IPS DF 6.9 (cell line): ENCODE measurements at regions not wholly inside any gene's neighbourhood (a gene's known extent, or its start where the extent isn't known, plus 50 kb on each side); places are given as distances from the start of the nearest gene placed in this dataset.
"Not testable (repeated sequence)": the region's sequence is repeated elsewhere in the genome, so short reads cannot be mapped to it uniquely, and the experiment has no call there.

ENCODE experiments used
- DNase-seq: peaks from one replicate; pipeline ENCODE4 v3.0.0-alpha.2; 2013; ENCODE audit warnings: low read depth, low spot score
- H3K27ac ChIP-seq: one replicate; pipeline ENCODE4 v1.5.1; 2013; ENCODE audit warnings: low read length, control low read depth
- H3K27me3 ChIP-seq: 2 replicates; pipeline ENCODE4 v1.6.1; 2013; ENCODE audit warnings: mild to moderate bottlenecking, low read length; ENCODE audit not compliant: control insufficient read depth, insufficient read depth
- H3K36me3 ChIP-seq: 2 replicates; pipeline ENCODE4 v1.6.1; 2013; ENCODE audit warnings: low read length; ENCODE audit not compliant: control insufficient read depth, insufficient read depth
- H3K4me1 ChIP-seq: 2 replicates; pipeline ENCODE4 v1.6.1; 2013; ENCODE audit warnings: low read length; ENCODE audit not compliant: control insufficient read depth, insufficient read depth
- H3K4me3 ChIP-seq: 2 replicates; pipeline ENCODE4 v1.5.1; 2013; ENCODE audit warnings: mild to moderate bottlenecking, low read length
- H3K9me3 ChIP-seq: 2 replicates; pipeline ENCODE4 v1.6.1; 2013; ENCODE audit warnings: low read length, inconsistent platforms; ENCODE audit not compliant: control insufficient read depth, insufficient read depth
- WGBS: extraction: QIAGEN DNeasy Blood & Tissue Kit; methylation state at CpG from one replicate; pipeline ENCODE4 v1.1.7; 2013; ENCODE audit warnings: mixed read lengths, missing lambda C conversion rate; ENCODE audit not compliant: insufficient read length, insufficient coverage; 5-methylcytosine and 5-hydroxymethylcytosine counted together

- H3K36me3 ChIP-seq = no peaks in the 10 kb centered on the region
- no peak overlapping the region for H3K4me3 ChIP-seq
- no peak overlapping the region for H3K27ac ChIP-seq
- no peaks in the 10 kb centered on the region for H3K9me3 ChIP-seq
- no peaks in the 10 kb centered on the region for H3K4me1 ChIP-seq
- no peaks in the 10 kb centered on the region for H3K27me3 ChIP-seq
- no CpG with 5 or more reads among the region's 5 CpGs for WGBS
- DNase-seq = no peak
Observed at GRCh38 chr6:74182992-74183391, 487.0 kb downstream of the CD109 start.

DNA sequence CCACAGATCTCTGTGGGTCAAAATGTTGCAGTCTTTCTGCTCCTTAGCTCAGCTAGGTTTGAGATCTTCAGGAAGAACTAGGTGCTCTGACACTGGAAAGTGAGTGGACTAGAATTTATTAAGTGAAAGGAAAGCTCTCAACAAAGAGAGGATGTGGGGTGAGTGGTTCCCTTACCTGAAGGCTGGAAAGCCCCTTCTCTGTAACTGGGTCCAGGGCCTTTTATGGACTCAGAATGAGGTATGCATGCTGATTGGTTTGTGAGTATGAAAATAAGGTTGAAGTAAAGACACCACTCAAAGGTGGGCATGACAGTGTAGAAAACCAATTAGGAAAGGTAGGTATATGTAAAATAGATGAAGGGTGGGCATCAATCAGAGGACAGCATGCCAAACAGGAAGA lies 485.5 kb downstream of the CD109 start:
- Histone ChIP-seq H3K4me3 (no peak overlapping the region), H3K27me3 (no peaks in the 10 kb centered on the region), H3K27ac (no peak overlapping the region), H3K9me3 (no peaks in the 10 kb centered on the region), H3K36me3 (no peaks in the 10 kb centered on the region), H3K4me1 (no peaks in the 10 kb centered on the region)
- DNase-seq = no peak

DNA sequence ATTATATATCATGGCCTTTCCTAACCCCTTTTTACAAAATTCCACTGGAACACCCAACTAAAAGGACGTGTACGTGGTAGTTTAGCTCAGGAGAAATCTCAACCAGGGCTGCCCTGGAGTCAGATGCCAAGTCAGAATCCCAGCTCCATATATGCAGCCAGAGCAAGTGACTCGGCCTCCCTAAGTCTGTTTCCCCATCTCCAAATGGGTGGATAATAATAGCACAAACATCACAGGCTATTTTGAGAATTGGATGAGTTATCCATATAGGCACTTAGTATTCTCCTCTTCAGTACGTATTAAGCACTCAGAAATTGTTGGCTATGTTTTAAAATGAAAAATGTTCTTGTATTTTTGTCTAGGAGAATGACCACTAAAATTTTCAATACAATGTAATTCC lies 481.5 kb downstream of the CD109 start:
- Histone ChIP-seq H3K4me3 (no peak overlapping the region), H3K27ac (no peak overlapping the region), H3K36me3 (no peaks in the 10 kb centered on the region), H3K27me3 (no peaks in the 10 kb centered on the region), H3K9me3 (no peaks in the 10 kb centered on the region), H3K4me1 (no peaks in the 10 kb centered on the region)
- no peak for DNase-seq
- WGBS = no CpG with 5 or more reads among the region's 4 CpGs

GRCh38 chr6:74170550-74170949 lies 474.5 kb downstream of the CD109 start:
- not testable (repeated sequence) for DNase-seq, H3K27ac ChIP-seq
- WGBS = no CpG with 5 or more reads among the region's 2 CpGs

GRCh38 chr6:74170118-74170517 lies 474.1 kb downstream of the CD109 start:
- Histone ChIP-seq H3K4me1 (no peaks in the 10 kb centered on the region), H3K27me3 (no peaks in the 10 kb centered on the region), H3K9me3 (no peaks in the 10 kb centered on the region), H3K4me3 (no peak overlapping the region), H3K27ac (no peak overlapping the region), H3K36me3 (no peaks in the 10 kb centered on the region)
- no peak for DNase-seq
- WGBS = no CpG with 5 or more reads among the region's 2 CpGs

More at GRCh38 chr6:74170550-74170949, 474.5 kb downstream of the CD109 start:
- H3K4me3 ChIP-seq, H3K36me3 ChIP-seq, H3K9me3 ChIP-seq, H3K4me1 ChIP-seq, H3K27me3 ChIP-seq: not testable (repeated sequence)

DNA sequence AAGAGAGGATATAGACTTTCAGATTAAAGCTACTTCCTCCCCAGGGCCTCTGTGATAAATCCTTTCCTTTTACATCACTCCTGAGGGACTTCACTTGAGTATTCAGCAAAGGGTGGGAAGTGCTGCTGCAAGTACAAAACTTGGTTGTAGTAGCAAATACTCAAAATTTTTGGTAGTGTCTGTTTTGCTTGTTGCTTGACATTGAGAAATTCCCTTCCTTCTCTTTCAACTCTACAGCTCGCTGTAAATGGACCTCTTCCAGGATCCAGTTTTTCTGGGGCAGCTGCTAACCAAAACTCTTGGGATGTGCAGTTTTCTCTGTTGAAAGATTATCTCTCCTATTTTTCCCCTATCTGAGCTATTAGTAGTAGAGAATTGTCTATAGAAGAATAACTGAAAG lies 472.0 kb downstream of the CD109 start:
- Histone ChIP-seq H3K9me3 (no peaks in the 10 kb centered on the region), H3K27me3 (no peaks in the 10 kb centered on the region), H3K4me3 (no peak overlapping the region), H3K4me1 (no peaks in the 10 kb centered on the region), H3K36me3 (no peaks in the 10 kb centered on the region), H3K27ac (no peak overlapping the region)
- DNase-seq = no peak
- no CpG with 5 or more reads among the region's 1 CpG for WGBS

DNA sequence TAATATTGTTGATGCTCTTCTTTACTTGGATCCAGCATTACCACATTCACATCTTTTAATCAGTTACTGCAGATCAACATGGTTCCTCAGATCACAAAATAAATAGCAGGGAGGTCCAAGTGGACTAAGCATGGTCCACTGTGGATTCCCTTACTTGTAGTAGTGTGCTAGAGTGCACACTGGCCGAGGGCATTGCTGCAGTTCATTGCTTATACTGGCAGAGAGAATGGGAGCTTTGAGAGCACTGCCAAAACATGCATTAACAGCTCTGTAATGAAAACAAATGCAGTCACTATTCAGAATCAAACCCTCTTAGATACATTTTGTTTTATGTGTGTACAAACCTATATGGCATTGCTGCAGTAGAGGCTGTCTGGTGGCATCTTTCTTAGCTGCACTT lies 471.5 kb downstream of the CD109 start:
- WGBS = no CpG with 5 or more reads among the region's 1 CpG
- no peaks in the 10 kb centered on the region for H3K27me3 ChIP-seq
- no peak for DNase-seq
- no peaks in the 10 kb centered on the region for H3K4me1 ChIP-seq
- no peaks in the 10 kb centered on the region for H3K36me3 ChIP-seq
- H3K9me3 ChIP-seq = no peaks in the 10 kb centered on the region
- no peak overlapping the region for H3K27ac ChIP-seq
- no peak overlapping the region for H3K4me3 ChIP-seq

DNA sequence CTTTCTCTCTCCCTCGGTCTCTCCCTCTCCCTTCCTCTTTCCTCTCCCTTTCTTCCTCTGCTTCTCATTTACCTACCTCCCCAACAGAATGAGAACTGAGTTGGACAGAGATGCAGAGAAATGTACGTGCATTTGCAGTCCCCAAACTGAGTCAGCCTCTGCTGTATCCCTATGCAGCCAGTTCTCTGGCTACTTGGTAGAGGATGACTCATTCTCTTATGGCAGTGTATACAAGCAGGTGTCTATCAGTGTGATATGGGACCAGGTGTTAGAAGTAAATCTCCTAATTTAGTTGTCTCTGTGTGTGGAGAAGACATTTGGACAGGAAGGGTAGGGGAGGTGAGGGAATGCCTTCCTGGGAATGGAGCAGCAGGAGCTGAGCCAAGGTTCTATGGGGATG lies 470.8 kb downstream of the CD109 start:
- H3K36me3 ChIP-seq = no peaks in the 10 kb centered on the region
- H3K27me3 ChIP-seq = no peaks in the 10 kb centered on the region
- H3K9me3 ChIP-seq = no peaks in the 10 kb centered on the region
- no peak overlapping the region for H3K4me3 ChIP-seq
- H3K27ac ChIP-seq = no peak overlapping the region
- no peak for DNase-seq
- H3K4me1 ChIP-seq = no peaks in the 10 kb centered on the region
- no CpG with 5 or more reads among the region's 2 CpGs for WGBS

GRCh38 chr6:74161380-74161779 lies 465.4 kb downstream of the CD109 start:
- Histone ChIP-seq H3K27ac (no peak overlapping the region), H3K4me3 (no peak overlapping the region)
- no peak for DNase-seq

DNA sequence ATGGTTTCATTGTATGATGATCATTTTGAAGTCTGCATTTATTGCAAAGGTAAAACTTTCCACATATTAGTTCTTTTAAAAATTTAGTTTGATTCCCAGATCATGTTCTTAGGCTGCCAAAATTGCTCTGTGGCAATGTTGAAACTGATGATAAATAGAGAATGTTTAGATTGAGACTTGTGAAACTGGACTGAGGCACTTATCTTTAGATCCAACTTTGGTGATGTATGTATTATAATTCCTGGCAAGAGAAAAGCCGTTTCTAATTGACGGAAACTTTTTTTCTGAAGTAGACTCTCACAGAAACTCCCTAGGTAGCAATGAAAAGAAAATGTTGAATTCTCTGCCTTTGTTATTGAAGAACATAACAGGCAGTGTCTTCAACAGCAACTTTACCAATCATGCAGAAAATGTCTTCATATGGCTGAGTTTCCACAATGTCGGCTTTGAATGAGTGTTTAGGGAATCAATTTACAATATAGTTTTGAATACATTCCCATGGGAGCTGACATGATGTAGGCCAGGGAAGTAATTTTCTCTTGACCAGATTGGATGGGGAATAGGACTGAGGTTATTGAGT lies 456.2 kb downstream of the CD109 start:
- Histone ChIP-seq H3K27me3 (no peaks in the 10 kb centered on the region), H3K9me3 (no peaks in the 10 kb centered on the region), H3K36me3 (no peaks in the 10 kb centered on the region), H3K4me1 (no peaks in the 10 kb centered on the region), H3K27ac (no peak overlapping the region), H3K4me3 (no peak overlapping the region)
- DNase-seq = no peak
- WGBS = no CpG with 5 or more reads among the region's 3 CpGs

More at GRCh38 chr6:74161380-74161779, 465.4 kb downstream of the CD109 start:
- Histone ChIP-seq H3K9me3 (no peaks in the 10 kb centered on the region), H3K27me3 (no peaks in the 10 kb centered on the region), H3K4me1 (no peaks in the 10 kb centered on the region), H3K36me3 (no peaks in the 10 kb centered on the region)

DNA sequence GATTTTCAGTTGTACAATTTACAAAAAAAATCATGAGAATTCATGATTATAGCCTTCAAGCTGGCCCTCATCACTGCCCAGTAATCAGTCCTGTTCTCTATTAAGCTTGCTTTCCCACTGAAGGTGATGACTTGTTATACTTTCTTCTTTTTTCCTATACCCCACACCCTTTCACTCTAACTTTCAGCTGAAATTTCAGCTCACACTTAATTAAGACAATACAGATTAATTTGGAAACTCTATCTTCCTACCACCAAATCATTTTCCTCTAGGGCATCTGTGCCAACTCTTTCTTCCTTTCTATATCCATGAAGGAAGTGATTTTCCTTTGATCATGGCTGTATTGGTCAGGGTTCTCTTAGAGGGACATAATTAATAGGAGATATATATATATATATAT lies 449.9 kb downstream of the CD109 start:
- no peaks in the 10 kb centered on the region for H3K36me3 ChIP-seq
- H3K9me3 ChIP-seq = no peaks in the 10 kb centered on the region
- no peaks in the 10 kb centered on the region for H3K4me1 ChIP-seq
- no peaks in the 10 kb centered on the region for H3K27me3 ChIP-seq
- H3K27ac ChIP-seq = no peak overlapping the region
- no peak overlapping the region for H3K4me3 ChIP-seq
- no peak for DNase-seq
